ENCODE measurements at regions not wholly inside any gene's neighbourhood (a gene's known extent, or its start where the extent isn't known, plus 50 kb on each side); places are given as distances from the start of the nearest gene placed in this dataset.

- no peak for TF ChIP-seq FOXP2 (optimal IDR thresholded peaks at IDR 0.05; ENCODE audit: control extremely low read depth, extremely low read length, insufficient read depth)
- no peak for TF ChIP-seq EZH2 (IDR thresholded peaks at IDR 0.05)
- no peak for DNase-seq (ENCODE audit: low read depth, low spot score)
- Histone ChIP-seq H3K36me3 (ENCODE audit: insufficient read depth, low read length) (no peaks in the 10 kb centered on the region), H3K9ac (ENCODE audit: insufficient read length) (no peak overlapping the region), H3K9me3 (ENCODE audit: low read depth, low read length) (no peaks in the 10 kb centered on the region), H3K4me3 (no peak overlapping the region), H3K27ac (no peak overlapping the region)
Measured at GRCh38 chr16:5722116-5722619, 624.6 kb upstream of the EEF2KMT start.

GRCh38 chr16:5715155-5715554, 617.6 kb upstream of the EEF2KMT start:
- no peak for DNase-seq (ENCODE audit: low read depth, low spot score)
- Histone ChIP-seq H3K36me3 (ENCODE audit: insufficient read depth, low read length) (no peaks in the 10 kb centered on the region), H3K4me3 (no peak overlapping the region), H3K27ac (no peak overlapping the region), H3K9me3 (ENCODE audit: low read depth, low read length) (no peaks in the 10 kb centered on the region), H3K9ac (ENCODE audit: insufficient read length) (no peak overlapping the region)
- no peak for TF ChIP-seq POLR2AphosphoS5 (IDR thresholded peaks at IDR 0.05; ENCODE audit: borderline replicate concordance, low read depth, low read length)
- no peak for TF ChIP-seq EZH2 (IDR thresholded peaks at IDR 0.05)
- no peak for TF ChIP-seq FOXP2 (optimal IDR thresholded peaks at IDR 0.05; ENCODE audit: control extremely low read depth, extremely low read length, insufficient read depth)

- H3K4me3 ChIP-seq = no peak overlapping the region
- TF ChIP-seq FOXP2 (optimal IDR thresholded peaks at IDR 0.05; ENCODE audit: control extremely low read depth, extremely low read length, insufficient read depth) (no peak), POLR2AphosphoS5 (IDR thresholded peaks at IDR 0.05; ENCODE audit: borderline replicate concordance, low read depth, low read length) (no peak), EZH2 (IDR thresholded peaks at IDR 0.05) (no peak)
- H3K9ac ChIP-seq (ENCODE audit: insufficient read length) = no peak overlapping the region
- H3K27ac ChIP-seq = no peak overlapping the region
- no peaks in the 10 kb centered on the region for H3K9me3 ChIP-seq (ENCODE audit: low read depth, low read length)
- H3K36me3 ChIP-seq (ENCODE audit: insufficient read depth, low read length) = no peaks in the 10 kb centered on the region
- peak; percentile 2 for DNase-seq (ENCODE audit: low read depth, low spot score)
Measured at GRCh38 chr16:5709889-5710288, 612.3 kb upstream of the EEF2KMT start.

GRCh38 chr16:5706211-5706610, 608.6 kb upstream of the EEF2KMT start:
- Histone ChIP-seq H3K36me3 (ENCODE audit: insufficient read depth, low read length) (no peaks in the 10 kb centered on the region), H3K9me3 (ENCODE audit: low read depth, low read length) (no peaks in the 10 kb centered on the region), H3K9ac (ENCODE audit: insufficient read length) (no peak overlapping the region), H3K4me3 (no peak overlapping the region), H3K27ac (no peak overlapping the region)
- TF ChIP-seq FOXP2 (optimal IDR thresholded peaks at IDR 0.05; ENCODE audit: control extremely low read depth, extremely low read length, insufficient read depth) (no peak), EZH2 (IDR thresholded peaks at IDR 0.05) (no peak), POLR2AphosphoS5 (IDR thresholded peaks at IDR 0.05; ENCODE audit: borderline replicate concordance, low read depth, low read length) (no peak)
- DNase-seq (ENCODE audit: low read depth, low spot score) = no peak

- no peaks in the 10 kb centered on the region for H3K36me3 ChIP-seq (ENCODE audit: insufficient read depth, low read length)
- no peaks in the 10 kb centered on the region for H3K9me3 ChIP-seq (ENCODE audit: low read depth, low read length)
- no peak overlapping the region for H3K4me3 ChIP-seq
- no peak overlapping the region for H3K9ac ChIP-seq (ENCODE audit: insufficient read length)
- H3K27ac ChIP-seq = no peak overlapping the region
- no peak for TF ChIP-seq FOXP2 (optimal IDR thresholded peaks at IDR 0.05; ENCODE audit: control extremely low read depth, extremely low read length, insufficient read depth)
- TF ChIP-seq POLR2AphosphoS5 (IDR thresholded peaks at IDR 0.05; ENCODE audit: borderline replicate concordance, low read depth, low read length) = no peak
- TF ChIP-seq EZH2 (IDR thresholded peaks at IDR 0.05) = no peak
- no peak for DNase-seq (ENCODE audit: low read depth, low spot score)
Measured at GRCh38 chr16:5704271-5704670, 606.7 kb upstream of the EEF2KMT start.

- H3K4me3 ChIP-seq = no peak overlapping the region
- H3K27ac ChIP-seq = no peak overlapping the region
- no peaks in the 10 kb centered on the region for H3K9me3 ChIP-seq (ENCODE audit: low read depth, low read length)
- no peak for DNase-seq (ENCODE audit: low read depth, low spot score)
- no peak for TF ChIP-seq POLR2AphosphoS5 (IDR thresholded peaks at IDR 0.05; ENCODE audit: borderline replicate concordance, low read depth, low read length)
- TF ChIP-seq EZH2 (IDR thresholded peaks at IDR 0.05) = no peak
- TF ChIP-seq FOXP2 (optimal IDR thresholded peaks at IDR 0.05; ENCODE audit: control extremely low read depth, extremely low read length, insufficient read depth) = no peak
- H3K36me3 ChIP-seq (ENCODE audit: insufficient read depth, low read length) = no peaks in the 10 kb centered on the region
- H3K9ac ChIP-seq (ENCODE audit: insufficient read length) = no peak overlapping the region
Measured at GRCh38 chr16:5693426-5693825, 595.8 kb upstream of the EEF2KMT start.

- Histone ChIP-seq H3K27ac (no peak overlapping the region), H3K9ac (ENCODE audit: insufficient read length) (no peak overlapping the region), H3K9me3 (ENCODE audit: low read depth, low read length) (no peaks in the 10 kb centered on the region), H3K4me3 (no peak overlapping the region), H3K36me3 (ENCODE audit: insufficient read depth, low read length) (no peaks in the 10 kb centered on the region)
- no peak for DNase-seq (ENCODE audit: low read depth, low spot score)
- TF ChIP-seq EZH2 (IDR thresholded peaks at IDR 0.05) (no peak), FOXP2 (optimal IDR thresholded peaks at IDR 0.05; ENCODE audit: control extremely low read depth, extremely low read length, insufficient read depth) (no peak), POLR2AphosphoS5 (IDR thresholded peaks at IDR 0.05; ENCODE audit: borderline replicate concordance, low read depth, low read length) (no peak)
Measured at GRCh38 chr16:5681966-5682365, 584.4 kb upstream of the EEF2KMT start.

- H3K27ac ChIP-seq = no peak overlapping the region
- no peak for DNase-seq (ENCODE audit: low read depth, low spot score)
Measured at GRCh38 chr16:5678371-5678770, 580.8 kb upstream of the EEF2KMT start.

GRCh38 chr16:5671421-5671820, 573.8 kb upstream of the EEF2KMT start:
- no peak for DNase-seq (ENCODE audit: low read depth, low spot score)
- Histone ChIP-seq H3K9me3 (ENCODE audit: low read depth, low read length) (no peaks in the 10 kb centered on the region), H3K4me3 (no peak overlapping the region), H3K27ac (no peak overlapping the region), H3K36me3 (ENCODE audit: insufficient read depth, low read length) (no peaks in the 10 kb centered on the region), H3K9ac (ENCODE audit: insufficient read length) (no peak overlapping the region)
- TF ChIP-seq EZH2 (IDR thresholded peaks at IDR 0.05) = no peak
- no peak for TF ChIP-seq POLR2AphosphoS5 (IDR thresholded peaks at IDR 0.05; ENCODE audit: borderline replicate concordance, low read depth, low read length)
- TF ChIP-seq FOXP2 (optimal IDR thresholded peaks at IDR 0.05; ENCODE audit: control extremely low read depth, extremely low read length, insufficient read depth) = no peak

More at GRCh38 chr16:5678371-5678770, 580.8 kb upstream of the EEF2KMT start:
- no peak for TF ChIP-seq FOXP2 (optimal IDR thresholded peaks at IDR 0.05; ENCODE audit: control extremely low read depth, extremely low read length, insufficient read depth)
- no peak for TF ChIP-seq EZH2 (IDR thresholded peaks at IDR 0.05)
- TF ChIP-seq POLR2AphosphoS5 (IDR thresholded peaks at IDR 0.05; ENCODE audit: borderline replicate concordance, low read depth, low read length) = no peak
- no peak overlapping the region for H3K9ac ChIP-seq (ENCODE audit: insufficient read length)
- H3K36me3 ChIP-seq (ENCODE audit: insufficient read depth, low read length) = no peaks in the 10 kb centered on the region
- H3K4me3 ChIP-seq = no peak overlapping the region
- H3K9me3 ChIP-seq (ENCODE audit: low read depth, low read length) = no peaks in the 10 kb centered on the region

Measured in SK-N-MC (cell line).